ENCODE measurements at regions not wholly inside any gene's neighbourhood (a gene's known extent, or its start where the extent isn't known, plus 50 kb on each side); places are given as distances from the start of the nearest gene placed in this dataset.

GRCh38 chr6:90417385-90417784, 120.7 kb upstream of the BACH2 start:
- Histone ChIP-seq H3K27me3 (ENCODE audit: control insufficient read depth, insufficient read depth, low read length) (no peaks in the 10 kb centered on the region), H3K4me3 (ENCODE audit: low read depth, low read length) (no peak overlapping the region), H3K36me3 (ENCODE audit: control insufficient read depth, insufficient read depth, low read length) (no peaks in the 10 kb centered on the region)
- DNase-seq (ENCODE audit: low read depth), result no peak
- TF ChIP-seq CTCF (IDR thresholded peaks at IDR 0.05; ENCODE audit: insufficient read depth, low read length, poor library complexity, severe bottlenecking), result no peak

GRCh38 chr6:90416322-90416721, 119.7 kb upstream of the BACH2 start:
- Histone ChIP-seq H3K36me3 (ENCODE audit: control insufficient read depth, insufficient read depth, low read length) (no peaks in the 10 kb centered on the region), H3K4me3 (ENCODE audit: low read depth, low read length) (no peak overlapping the region), H3K27me3 (ENCODE audit: control insufficient read depth, insufficient read depth, low read length) (no peaks in the 10 kb centered on the region)
- DNase-seq (ENCODE audit: low read depth), result no peak
- no peak for TF ChIP-seq CTCF (IDR thresholded peaks at IDR 0.05; ENCODE audit: insufficient read depth, low read length, poor library complexity, severe bottlenecking)

GRCh38 chr6:90415178-90415577, 118.5 kb upstream of the BACH2 start:
- H3K36me3 ChIP-seq (ENCODE audit: control insufficient read depth, insufficient read depth, low read length), result no peaks in the 10 kb centered on the region
- H3K4me3 ChIP-seq (ENCODE audit: low read depth, low read length), result no peak overlapping the region
- no peaks in the 10 kb centered on the region for H3K27me3 ChIP-seq (ENCODE audit: control insufficient read depth, insufficient read depth, low read length)
- no peak for TF ChIP-seq CTCF (IDR thresholded peaks at IDR 0.05; ENCODE audit: insufficient read depth, low read length, poor library complexity, severe bottlenecking)
- no peak for DNase-seq (ENCODE audit: low read depth)

GRCh38 chr6:90414352-90414751, 117.7 kb upstream of the BACH2 start:
- Histone ChIP-seq H3K36me3 (ENCODE audit: control insufficient read depth, insufficient read depth, low read length) (no peaks in the 10 kb centered on the region), H3K4me3 (ENCODE audit: low read depth, low read length) (no peak overlapping the region), H3K27me3 (ENCODE audit: control insufficient read depth, insufficient read depth, low read length) (no peaks in the 10 kb centered on the region)
- no peak for TF ChIP-seq CTCF (IDR thresholded peaks at IDR 0.05; ENCODE audit: insufficient read depth, low read length, poor library complexity, severe bottlenecking)
- DNase-seq (ENCODE audit: low read depth), result no peak

- Histone ChIP-seq H3K36me3 (ENCODE audit: control insufficient read depth, insufficient read depth, low read length) (no peaks in the 10 kb centered on the region), H3K4me3 (ENCODE audit: low read depth, low read length) (no peak overlapping the region), H3K27me3 (ENCODE audit: control insufficient read depth, insufficient read depth, low read length) (no peaks in the 10 kb centered on the region)
- no peak for TF ChIP-seq CTCF (IDR thresholded peaks at IDR 0.05; ENCODE audit: insufficient read depth, low read length, poor library complexity, severe bottlenecking)
- no peak for DNase-seq (ENCODE audit: low read depth)
These were observed 117.2 kb upstream of the BACH2 start for GRCh38 chr6:90413867-90414266.

- no peak for TF ChIP-seq CTCF (IDR thresholded peaks at IDR 0.05; ENCODE audit: insufficient read depth, low read length, poor library complexity, severe bottlenecking)
- DNase-seq (ENCODE audit: low read depth), result no peak
- Histone ChIP-seq H3K36me3 (ENCODE audit: control insufficient read depth, insufficient read depth, low read length) (no peaks in the 10 kb centered on the region), H3K27me3 (ENCODE audit: control insufficient read depth, insufficient read depth, low read length) (no peaks in the 10 kb centered on the region), H3K4me3 (ENCODE audit: low read depth, low read length) (no peak overlapping the region)
These were observed 116.8 kb upstream of the BACH2 start for GRCh38 chr6:90413396-90413795.

Data from kidney epithelial cell (primary cell).